HG03571 (cell line): ENCODE measurements at regions not wholly inside any gene's neighbourhood (a gene's known extent, or its start where the extent isn't known, plus 50 kb on each side); places are given as distances from the start of the nearest gene placed in this dataset.
"Not testable (repeated sequence)": the region's sequence is repeated elsewhere in the genome, so short reads cannot be mapped to it uniquely, and the experiment has no call there.

ENCODE experiments used
- ATAC-seq: cut with Tn5 transposase; IDR thresholded peaks from one replicate; pipeline ENCODE4 v1.9.1; 2021; ENCODE audit not compliant: unreplicated experiment

DNA sequence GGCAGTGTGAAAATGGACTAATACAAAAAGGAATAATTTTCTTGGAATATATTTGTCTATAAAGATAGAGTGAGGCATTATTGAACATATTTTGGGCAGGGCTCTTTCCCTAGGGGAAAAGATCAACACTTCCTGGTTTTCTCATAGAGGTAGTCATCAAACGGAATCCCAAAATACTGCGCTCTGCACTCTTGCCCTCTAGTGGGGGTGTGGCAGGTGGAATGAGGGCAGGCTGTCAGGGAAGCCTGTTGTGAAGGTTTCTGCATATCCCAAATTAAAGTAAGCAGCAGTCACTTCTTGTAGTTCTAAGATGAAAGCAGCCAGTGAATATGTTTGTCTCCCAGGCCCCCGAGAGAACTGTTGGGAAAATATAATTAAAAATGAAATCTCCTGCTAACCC, 666.8 kb upstream of the TMEM132C start:
- ATAC-seq = no peak

DNA sequence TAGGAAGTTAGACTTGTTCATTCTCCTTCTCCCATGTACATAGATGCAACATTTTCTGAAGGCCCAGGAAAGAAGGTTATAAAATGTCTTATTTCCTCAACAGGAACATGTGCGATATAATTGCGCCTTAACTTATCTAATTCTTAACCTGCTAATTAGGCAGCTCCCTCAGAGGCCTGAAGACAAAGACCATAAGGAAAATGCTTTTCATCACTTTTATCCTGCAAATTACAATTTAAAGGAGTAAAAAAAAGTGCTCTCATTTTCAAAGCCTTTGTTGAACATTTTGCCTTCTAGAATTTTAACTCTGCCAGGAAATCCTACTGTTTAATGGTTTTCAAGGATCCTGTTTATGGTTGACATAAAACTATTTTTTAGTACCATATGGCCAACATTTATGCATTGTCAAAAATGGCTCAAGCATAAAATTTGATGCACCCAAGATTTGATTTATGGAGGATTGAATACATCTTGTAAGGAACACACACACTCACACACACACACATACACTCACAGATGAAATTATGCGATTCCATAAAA, 660.4 kb upstream of the TMEM132C start:
- ATAC-seq = no peak

DNA sequence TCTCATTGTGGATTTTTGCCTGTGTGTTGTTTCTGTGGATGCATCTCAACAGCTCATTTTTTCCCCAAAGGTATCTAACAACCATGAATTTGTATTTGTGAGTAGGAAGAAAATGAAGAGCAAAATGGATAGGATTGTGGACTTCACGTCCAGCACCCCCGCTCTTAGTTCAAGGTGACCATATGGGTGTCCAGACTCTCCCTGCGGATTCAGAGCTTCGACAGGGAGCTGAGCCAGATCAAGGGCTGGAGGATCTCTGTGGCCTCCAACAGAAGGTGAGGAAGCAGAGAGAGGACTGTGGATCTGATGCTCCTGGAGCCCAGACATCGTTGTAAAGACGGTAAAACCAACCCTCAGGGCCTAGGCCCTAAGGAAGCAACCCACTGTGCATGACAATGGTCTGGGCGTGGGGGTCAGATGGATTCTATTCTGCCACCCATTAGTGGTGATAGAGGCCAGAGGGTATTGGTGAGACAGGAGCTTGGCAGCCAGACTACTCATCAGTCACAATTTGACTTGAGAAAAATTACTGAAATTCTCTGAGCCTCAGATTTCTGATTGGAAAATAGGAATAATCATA, 659.7 kb upstream of the TMEM132C start:
- no peak for ATAC-seq

DNA sequence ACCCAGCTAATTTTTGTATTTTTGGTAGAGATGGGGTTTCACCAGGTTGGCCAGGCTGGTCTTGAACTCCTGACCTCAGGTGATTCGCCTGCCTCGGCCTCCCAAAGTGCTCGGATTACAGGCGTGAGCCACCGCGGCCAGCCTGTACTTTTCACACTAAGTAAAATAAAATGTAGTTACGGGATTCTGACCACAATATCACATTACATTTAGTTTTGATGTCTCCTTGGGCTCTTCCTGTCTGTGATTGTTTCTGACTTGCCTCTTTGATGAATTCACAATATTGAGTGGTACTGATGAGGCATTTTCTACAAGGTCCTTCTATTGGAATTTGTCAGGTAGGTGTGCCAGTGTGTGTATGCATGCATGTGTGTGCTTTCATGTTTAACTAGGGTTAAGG, 658.6 kb upstream of the TMEM132C start:
- not testable (repeated sequence) for ATAC-seq

DNA sequence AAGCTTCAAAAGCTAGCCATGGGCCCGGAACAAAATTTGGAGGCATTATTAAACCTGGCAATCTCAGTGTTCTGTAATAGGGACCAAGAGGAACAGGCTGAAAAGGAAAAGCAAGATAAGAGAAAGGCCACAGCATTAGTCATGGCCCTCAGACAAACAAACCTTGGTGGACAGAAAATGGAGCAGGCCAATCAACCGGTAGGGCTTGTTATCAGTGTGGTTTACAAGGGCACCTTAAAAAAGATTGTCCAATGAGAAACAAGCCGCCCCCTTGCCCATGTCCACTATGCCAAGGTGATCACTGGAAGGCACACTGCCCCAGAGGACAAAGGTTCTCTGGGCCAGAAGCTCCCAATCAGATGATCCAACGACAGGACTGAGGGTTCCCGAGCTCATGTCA, 653.9 kb upstream of the TMEM132C start:
- no peak for ATAC-seq

DNA sequence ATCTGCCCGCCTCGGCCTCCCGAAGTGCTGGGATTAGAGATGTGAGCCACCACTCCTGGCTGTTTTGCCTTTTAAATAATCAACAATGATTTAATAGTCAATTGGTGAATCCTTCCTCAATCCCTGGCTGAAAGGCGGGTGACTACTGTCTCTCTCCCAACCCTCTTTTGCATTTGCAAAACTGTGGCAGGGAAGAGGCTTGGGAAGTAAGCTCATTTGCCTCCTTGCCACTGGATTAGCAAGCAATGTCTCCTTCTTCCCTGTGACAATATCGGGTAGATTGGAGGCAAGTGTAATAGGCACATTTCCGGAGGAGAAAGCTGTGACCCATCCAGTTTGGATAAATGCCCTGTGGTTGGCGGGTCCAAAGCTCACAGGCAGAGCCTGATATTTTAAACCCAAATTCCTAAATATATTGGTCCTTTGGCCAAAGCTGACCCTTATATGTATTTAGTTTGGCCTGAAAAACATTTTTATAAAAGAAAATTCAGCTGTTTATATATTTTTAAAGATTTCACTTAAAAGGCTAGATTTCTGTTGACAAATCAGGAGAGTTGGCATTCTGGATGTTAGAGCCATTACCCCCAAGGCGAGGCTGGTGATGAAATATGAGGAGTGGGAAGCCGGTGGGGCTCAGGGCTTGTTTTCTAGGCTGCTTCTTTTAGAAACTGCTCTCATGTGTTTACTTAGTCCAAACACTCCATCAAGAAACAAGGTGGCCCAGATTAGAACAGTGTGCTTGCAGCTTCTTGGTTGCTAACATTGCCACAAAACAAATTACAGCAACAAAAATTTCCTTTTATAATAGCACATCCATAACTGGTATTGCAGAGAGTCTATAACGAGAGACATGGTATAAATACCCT, 646.9 kb upstream of the TMEM132C start:
- ATAC-seq = no peak

DNA sequence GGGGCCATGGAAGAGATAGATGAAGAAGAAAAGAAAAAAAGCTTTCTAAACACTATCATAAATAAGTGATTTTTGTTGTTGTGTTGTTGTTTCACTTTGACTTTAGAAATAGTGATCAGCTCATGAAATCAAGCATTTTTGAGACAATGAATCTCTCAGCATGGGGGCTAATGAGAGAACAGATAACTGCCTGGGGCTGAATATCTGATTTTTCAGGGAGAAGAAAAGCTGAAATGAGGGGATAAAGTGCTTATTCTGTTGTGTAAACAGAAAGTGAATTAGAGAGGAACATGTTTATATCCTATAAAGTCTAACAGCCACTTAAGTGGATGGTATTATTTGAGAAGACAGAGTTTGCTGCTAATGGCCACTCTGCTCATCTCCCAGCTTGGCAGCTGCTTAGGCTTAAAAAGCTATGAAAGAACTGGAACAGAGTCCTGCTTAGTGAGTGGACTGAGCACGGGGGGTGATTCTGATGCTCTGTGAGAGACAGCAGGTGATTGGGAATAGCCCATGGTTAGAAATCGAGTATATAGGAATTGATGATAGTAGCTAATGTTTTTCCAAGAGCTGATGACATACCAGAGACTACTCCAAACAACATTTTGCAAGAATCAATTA, 646.1 kb upstream of the TMEM132C start:
- ATAC-seq = no peak

DNA sequence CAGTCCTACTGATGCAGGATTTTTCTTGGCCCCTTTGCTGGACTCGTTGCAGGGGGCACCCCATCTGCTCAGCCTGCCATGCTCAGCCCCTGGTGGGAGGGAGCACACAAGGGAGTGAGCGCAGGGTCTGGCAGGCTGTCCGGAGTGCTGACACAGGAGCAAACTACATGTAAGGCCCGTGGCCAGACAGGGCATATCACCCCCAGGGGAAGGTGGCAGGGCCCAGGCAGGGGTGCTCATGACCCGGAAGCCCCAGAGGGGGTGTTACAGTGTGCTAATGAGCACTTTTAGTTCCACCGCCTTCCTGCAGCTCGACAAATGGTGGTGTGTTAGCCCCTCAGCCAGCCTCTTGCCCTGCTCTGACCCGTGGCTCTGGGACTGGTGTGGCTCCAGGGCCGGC, 645.6 kb upstream of the TMEM132C start:
- no peak for ATAC-seq

DNA sequence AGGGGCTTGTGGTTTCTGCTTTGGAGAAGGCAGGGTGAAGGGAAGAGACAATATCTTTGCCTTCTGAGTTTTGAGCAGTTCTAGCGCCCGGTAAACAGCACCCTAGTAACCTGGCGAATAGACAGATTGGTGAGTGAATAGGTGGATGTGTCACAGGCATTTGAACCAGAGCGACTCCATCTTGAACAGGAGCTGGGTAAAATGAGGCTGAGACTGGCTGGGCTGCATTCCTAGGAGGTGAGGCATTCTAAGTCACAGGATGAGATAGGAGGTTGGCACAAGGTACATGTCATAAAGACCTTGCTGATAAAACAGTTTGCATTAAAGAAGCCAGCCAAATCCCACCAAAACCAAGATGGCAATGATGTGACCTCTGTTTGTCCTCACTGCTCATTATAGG, 643.6 kb upstream of the TMEM132C start:
- no peak for ATAC-seq

DNA sequence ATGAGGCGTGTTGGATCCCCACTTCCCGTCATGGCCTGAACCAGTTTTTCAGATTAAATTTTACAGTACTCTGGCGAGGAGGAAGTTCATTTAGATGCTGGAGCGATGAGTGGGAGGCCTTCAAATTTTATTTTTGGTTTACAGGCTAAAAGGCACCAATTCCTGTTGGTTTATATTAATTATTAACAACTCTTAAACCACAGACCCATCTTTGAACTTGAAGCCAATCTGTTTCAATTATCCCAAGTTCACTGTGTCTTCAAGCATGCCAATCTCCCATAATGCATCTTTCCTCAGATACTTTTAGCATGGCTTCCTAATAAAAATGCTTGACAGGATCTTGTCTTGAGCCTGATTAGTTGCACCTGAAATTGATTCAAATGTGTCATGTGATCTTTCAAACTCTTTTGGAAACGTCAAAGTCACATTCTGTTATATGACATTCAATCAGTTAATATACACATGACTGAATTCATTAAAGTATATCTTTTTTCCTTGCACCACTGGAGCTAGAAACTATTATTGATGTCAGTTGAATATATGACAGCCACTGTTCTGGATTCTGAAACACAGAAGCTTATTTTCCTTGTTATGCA, 641.7 kb upstream of the TMEM132C start:
- ATAC-seq = no peak

DNA sequence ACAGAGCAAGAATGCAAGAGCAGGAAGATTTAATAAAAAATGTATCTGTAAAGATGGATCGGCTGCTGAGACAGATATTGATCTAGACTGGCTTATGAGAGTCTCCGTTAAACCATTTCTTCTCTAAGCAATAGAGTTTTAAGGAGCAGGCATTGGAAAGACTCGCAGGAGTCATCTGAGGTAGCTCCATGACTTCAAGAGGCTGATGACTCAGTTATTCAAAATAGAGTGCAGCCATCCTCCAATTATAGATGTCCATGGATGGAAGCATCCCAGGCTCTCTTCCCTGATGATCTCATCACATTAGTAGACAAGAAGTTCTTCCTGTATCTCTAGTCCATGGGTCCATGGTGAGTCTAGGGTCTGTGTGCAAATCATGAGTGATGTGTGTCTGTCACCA, 638.3 kb upstream of the TMEM132C start:
- ATAC-seq = no peak

DNA sequence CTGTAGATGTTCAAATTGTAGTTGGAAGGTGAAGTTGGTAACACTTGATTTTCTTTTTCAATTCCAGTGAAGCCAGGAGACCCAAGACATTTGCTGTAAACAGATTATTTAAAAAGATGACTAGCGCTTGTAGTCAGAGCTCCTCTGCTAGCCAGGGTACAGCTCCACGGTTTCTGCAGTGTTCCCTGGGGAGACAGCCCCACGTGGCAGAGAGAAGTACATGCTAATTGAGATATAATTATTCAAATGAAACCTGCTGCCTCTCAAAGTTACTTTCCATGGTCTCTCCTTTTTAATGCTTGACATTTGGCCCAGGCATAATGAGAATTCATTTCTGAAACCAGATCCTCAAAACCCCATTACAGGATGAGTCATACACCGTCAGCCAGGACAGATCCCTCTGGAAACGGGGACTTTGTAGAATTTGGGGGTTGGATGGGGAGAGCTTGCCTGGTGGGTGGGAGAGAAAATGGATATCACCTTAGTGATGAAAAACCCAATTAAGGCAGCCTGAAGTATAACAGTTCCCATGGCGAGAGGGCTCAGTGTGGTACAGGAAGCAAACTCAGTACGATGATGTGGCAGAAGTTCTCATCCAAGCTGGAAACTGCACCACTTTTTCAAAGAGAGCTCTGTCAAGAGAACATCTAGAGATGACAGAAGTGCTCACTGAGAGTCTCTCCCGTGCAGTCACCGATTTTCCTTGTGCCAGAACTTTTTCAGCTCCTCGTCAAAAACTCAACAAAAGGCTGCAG, 637.7 kb upstream of the TMEM132C start:
- ATAC-seq = no peak

DNA sequence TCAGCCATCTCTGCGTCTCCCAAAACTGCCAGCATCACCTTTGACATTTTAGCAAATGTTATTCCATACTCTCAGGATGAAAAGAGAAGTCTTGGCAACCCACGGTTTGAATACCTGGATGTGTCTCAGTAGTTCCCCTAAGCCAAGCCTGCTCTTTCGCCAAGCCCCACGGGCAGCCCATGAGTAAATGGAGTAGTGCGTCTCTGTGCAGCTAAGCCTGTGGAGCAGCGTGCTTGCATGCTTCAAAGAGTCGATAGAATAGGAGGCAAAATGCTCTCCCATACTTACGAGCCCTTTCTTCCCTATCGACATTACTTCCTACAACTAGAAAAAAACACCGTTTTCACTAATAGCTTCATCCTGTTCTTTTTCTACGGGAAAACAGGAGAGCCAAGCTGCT, 634.5 kb upstream of the TMEM132C start:
- ATAC-seq = no peak

DNA sequence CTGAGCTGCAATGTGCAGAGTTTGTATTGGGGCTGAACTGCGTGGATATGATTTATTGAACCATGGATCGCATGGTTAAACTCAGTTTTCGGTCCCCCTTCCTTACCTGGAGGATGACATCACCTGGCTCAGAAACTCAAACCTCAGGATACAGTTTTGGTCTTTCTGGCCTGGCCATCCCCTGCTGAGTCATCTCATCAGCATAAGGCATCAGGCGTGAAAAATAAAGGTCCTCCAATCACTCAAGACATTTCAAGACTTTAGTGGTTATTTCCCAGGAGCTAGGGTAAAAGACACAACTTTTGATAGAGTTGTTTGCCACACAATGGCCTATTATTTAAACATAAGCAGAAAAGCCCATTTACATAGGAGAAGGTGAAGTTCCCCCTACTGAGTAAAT, 631.1 kb upstream of the TMEM132C start:
- ATAC-seq = no peak

DNA sequence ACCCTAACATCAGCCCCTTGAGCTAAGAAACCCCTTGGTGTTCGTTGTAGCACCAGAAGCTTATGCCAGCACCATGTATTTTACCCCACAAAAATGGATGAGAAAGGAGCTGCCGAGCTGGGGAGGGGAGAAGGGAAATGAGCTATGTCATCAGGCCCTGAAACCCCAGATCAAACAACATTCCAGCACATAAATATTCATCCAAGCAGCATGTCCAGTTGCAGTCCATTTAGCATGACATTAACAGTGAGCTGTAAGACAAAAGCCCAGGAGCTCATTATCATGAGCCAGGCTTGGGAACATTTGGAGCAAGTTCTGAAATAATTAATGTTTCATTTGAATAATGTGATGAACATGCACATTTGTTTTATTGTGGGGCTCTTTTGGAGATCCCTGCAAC, 630.1 kb upstream of the TMEM132C start:
- ATAC-seq = no peak

DNA sequence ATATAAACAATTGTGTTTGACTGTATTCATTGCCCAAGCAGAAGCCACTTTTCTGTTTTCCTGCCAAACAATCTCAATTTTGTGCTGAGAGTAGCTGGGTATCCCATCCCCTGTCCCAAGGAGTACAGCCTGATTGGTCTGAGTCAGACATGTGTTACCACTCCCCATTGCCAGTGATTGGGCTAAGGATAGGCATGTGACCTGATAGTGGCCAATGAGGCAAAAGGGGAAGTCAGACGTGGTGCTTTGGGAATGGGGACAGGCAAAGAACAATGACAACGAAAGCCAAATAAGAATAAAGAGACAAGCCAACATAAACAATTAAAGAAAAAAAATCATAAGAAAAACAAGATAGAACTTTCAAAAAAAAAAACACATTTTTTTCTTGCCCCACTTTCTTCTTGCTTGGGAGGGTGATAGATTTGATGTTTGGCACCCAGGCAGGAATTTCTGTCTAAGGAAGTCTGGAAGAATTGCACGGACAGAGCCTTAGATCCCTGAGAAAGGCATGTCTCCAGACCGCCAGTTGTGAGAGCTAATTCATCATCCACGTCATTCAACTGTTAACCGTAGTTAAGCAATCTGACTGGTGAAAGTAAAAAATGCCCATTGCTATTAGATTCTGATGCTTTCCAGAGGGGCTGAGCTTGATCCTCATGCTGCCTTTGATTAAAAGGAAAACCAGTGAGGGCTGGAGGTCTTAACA, 626.6 kb upstream of the TMEM132C start:
- ATAC-seq = no peak

DNA sequence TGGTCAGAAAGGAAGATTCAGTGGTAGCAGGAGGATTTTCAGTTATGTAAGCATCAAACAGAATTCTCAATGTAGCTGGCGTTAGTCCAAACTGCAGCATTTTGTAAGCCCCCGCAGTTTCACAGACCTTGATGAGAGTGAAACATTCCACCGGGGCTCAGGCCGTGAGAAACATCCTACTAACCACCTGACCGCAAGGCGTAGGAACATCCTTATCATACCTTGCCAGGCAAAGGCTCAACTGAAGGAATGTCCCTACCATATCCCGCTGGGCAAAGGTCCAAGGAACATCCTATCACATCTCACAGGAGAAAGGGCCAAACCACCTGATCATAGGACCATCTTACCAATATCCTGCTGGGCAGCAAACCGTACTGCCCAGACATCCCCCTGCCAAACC, 624.8 kb upstream of the TMEM132C start:
- ATAC-seq = no peak

DNA sequence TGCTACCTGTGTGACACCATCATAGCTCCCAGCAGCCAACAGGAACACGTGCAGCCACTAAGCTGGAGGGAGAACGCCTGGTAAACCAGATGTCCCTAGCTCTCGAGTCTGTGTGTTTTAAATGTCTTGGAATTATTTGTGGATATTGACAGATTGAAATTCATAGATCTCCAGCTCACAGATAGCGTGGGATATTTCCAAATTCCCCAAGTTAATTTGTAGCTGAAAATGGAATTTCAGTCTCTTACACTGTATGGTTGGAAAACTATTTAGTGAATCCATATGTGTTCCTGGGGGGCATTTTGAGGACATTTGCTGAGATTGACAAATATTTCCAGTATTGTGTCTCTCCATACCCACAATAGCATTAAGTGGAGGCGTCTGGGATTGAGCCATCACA, 618.6 kb upstream of the TMEM132C start:
- ATAC-seq = no peak

DNA sequence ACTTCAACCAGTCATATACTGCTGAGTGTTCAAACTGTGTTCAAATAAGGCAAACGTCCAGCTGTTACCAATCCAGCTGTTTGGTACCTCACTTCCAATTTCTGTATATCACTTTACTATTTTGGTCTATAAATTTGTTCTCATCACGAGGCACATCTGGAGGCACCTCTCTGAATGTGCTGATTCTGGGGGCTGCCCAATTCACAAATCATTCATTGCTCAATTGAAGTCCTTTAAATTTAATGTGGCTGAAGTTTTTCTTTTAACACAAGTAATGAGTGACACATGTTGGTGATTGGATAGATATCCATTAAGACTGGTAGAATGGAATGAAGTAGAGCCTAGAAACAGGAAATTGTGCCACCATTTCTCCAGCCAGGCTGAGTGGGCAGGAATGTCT, 617.0 kb upstream of the TMEM132C start:
- ATAC-seq = no peak

DNA sequence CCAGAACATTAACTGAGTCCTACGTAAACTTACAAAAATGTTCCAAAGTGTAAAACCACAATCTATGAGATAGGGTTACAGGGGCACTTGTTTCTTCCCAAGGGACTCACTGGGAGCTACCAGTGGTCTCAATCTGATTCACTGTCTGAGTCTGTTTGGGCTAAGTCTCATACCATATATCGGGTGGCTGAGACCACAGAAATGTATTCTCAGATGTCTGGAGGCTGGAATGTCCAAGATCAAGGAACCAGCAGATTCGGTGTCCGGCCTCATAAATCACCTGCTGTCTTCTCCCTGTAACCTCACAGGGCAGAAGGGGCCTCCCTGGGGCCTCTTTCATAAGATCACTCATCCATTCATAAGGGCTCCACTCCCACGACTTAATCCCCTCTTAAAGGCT, 616.3 kb upstream of the TMEM132C start:
- no peak for ATAC-seq
